PFSK-1 (cell line): ENCODE measurements at regions not wholly inside any gene's neighbourhood (a gene's known extent, or its start where the extent isn't known, plus 50 kb on each side); places are given as distances from the start of the nearest gene placed in this dataset.

Experiments used
- POLR2AphosphoS5 ChIP-seq: IDR thresholded peaks from 2 replicates; pipeline ENCODE4 v1.6.1; 2012; ENCODE audit warnings: low read depth, mild to moderate bottlenecking, control low read depth, low read length, moderate library complexity
- REST ChIP-seq, 2 experiments: IDR thresholded peaks; 2 replicates each; pipeline versions ENCODE4 v1.6.1 to v1.8.0; 2011 to 2012; ENCODE audit warnings: low read depth in 2 of 2, low read length in 2 of 2, control low read depth in 1 of 2, inconsistent platforms in 1 of 2, mild to moderate bottlenecking in 1 of 2, moderate library complexity in 1 of 2; ENCODE audit not compliant: insufficient read depth in 1 of 2
- SIN3A ChIP-seq: IDR thresholded peaks from 2 replicates; pipeline ENCODE4 v1.6.1; 2012; ENCODE audit warnings: mild to moderate bottlenecking, low read length, moderate library complexity, borderline replicate concordance; ENCODE audit not compliant: insufficient read depth
- TAF1 ChIP-seq: IDR thresholded peaks from 2 replicates; pipeline ENCODE4 v1.6.1; 2012; ENCODE audit warnings: low read length, control low read depth, borderline replicate concordance; ENCODE audit not compliant: insufficient read depth

DNA sequence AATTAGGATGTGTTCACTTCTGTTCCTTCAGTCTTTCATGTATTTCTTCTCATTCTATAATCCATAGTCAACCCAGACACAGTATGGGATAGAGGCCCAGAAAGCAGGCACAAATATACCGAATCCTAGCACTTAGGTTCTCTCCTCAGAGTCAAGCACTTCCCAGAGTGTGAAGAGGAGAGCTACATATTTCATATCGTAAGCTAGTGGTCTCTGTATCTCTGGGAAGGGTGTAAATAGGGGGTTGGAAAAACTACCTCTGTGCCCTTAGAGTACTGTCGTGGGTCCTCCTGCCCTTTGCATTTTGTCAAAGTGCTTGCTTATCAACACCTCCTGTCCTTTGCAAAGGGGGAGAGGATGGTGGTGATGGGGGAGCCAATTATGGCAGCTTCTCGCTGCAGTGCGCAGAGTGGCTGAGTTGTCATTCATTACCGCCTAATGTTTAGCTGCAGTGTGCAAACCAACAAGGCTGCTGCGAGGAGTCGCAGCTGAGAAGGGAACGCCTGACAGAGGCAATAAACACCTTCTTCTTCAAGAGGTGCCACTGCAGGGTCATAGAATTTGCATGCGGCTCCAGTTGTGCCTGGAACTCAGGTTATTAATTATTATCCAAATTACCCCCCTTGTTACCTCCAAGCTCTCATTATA is 182.7 kb downstream of the NUF2 start:
- TF ChIP-seq SIN3A = no peak
- TF ChIP-seq REST (IDR thresholded peaks at IDR 0.05; ENCODE audit: insufficient read depth in 1 of 2, low read depth in 2 of 2, low read length in 2 of 2) = no peak
- TF ChIP-seq TAF1 = no peak
- TF ChIP-seq POLR2AphosphoS5 = no peak
